ENCODE measurements at regions not wholly inside any gene's neighbourhood (a gene's known extent, or its start where the extent isn't known, plus 50 kb on each side); places are given as distances from the start of the nearest gene placed in this dataset.

GRCh38 chr3:190995156-190995555 is 132.7 kb upstream of the GMNC start:
- H3K27ac Mint-ChIP-seq: no peak overlapping the region
- no peaks in the 10 kb centered on the region for H3K36me3 Mint-ChIP-seq (ENCODE audit: low read depth)
- H3K4me3 Mint-ChIP-seq: no peak overlapping the region
- peaks cover 6% of the 10 kb centered on the region for H3K4me1 Mint-ChIP-seq
- H3K9me3 Mint-ChIP-seq: peaks cover 3% of the 10 kb centered on the region
- H3K27me3 Mint-ChIP-seq (ENCODE audit: low read depth): no peaks in the 10 kb centered on the region
- TF ChIP-seq, protein P1, sequence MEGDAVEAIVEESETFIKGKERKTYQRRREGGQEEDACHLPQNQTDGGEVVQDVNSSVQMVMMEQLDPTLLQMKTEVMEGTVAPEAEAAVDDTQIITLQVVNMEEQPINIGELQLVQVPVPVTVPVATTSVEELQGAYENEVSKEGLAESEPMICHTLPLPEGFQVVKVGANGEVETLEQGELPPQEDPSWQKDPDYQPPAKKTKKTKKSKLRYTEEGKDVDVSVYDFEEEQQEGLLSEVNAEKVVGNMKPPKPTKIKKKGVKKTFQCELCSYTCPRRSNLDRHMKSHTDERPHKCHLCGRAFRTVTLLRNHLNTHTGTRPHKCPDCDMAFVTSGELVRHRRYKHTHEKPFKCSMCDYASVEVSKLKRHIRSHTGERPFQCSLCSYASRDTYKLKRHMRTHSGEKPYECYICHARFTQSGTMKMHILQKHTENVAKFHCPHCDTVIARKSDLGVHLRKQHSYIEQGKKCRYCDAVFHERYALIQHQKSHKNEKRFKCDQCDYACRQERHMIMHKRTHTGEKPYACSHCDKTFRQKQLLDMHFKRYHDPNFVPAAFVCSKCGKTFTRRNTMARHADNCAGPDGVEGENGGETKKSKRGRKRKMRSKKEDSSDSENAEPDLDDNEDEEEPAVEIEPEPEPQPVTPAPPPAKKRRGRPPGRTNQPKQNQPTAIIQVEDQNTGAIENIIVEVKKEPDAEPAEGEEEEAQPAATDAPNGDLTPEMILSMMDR (IDR thresholded peaks at IDR 0.05; ENCODE audit: unreplicated experiment in 3 of 3): no peak

DNA sequence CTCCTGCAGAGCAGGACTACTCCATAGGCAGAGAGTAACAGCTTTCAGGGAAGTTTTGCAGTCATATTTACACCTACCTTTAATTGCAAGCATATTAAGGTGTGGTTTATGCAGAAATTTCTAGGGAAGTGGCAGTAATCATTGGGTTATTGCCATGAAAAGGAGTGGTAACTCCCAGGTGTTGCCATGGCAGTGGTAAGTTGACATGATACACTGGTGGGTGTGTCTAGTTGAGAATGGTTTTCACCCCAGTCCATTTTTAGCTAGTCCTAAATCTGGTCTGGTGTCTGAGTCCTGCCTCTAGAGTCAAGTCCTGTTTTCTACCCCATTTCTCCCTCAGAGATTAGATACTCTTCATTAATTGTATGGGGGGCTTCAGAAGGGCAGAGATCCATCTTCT is 128.4 kb upstream of the GMNC start:
- no peak overlapping the region for H3K4me3 Mint-ChIP-seq
- H3K27ac Mint-ChIP-seq: no peak overlapping the region
- peaks cover 8% of the 10 kb centered on the region for H3K36me3 Mint-ChIP-seq (ENCODE audit: low read depth)
- TF ChIP-seq, protein P1 (IDR thresholded peaks at IDR 0.05; ENCODE audit: unreplicated experiment in 3 of 3): no peak
- H3K9me3 Mint-ChIP-seq: peaks cover 21% of the 10 kb centered on the region
- peaks cover 6% of the 10 kb centered on the region for H3K4me1 Mint-ChIP-seq
- no peaks in the 10 kb centered on the region for H3K27me3 Mint-ChIP-seq (ENCODE audit: low read depth)

GRCh38 chr3:190989218-190989617 is 126.7 kb upstream of the GMNC start:
- Mint-ChIP-seq H3K4me1 (no peaks in the 10 kb centered on the region), H3K27me3 (ENCODE audit: low read depth) (no peaks in the 10 kb centered on the region), H3K36me3 (ENCODE audit: low read depth) (peaks cover 8% of the 10 kb centered on the region), H3K27ac (no peak overlapping the region), H3K4me3 (no peak overlapping the region), H3K9me3 (peaks cover 21% of the 10 kb centered on the region)
- TF ChIP-seq, protein P1 (IDR thresholded peaks at IDR 0.05; ENCODE audit: unreplicated experiment in 3 of 3): no peak

DNA sequence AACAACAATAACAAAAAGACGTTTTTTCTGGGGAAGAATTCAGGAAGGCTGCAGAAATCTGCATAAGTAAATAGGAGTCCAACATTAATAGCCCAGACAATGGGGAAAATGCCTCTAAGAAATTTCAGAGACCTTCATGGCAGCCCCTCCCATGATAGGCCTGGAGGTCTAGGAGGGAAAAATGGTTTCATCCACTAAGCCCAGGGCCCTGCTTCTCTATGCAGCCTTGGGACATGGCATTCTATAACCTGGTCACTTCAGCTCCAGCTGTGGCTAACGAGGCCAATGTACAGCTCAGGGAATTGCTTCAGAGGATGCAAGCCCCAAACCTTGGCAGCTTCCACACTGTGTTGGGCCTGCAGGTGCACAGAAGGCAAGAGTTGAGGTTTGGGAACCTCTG is 125.6 kb upstream of the GMNC start:
- Mint-ChIP-seq H3K9me3 (peaks cover 21% of the 10 kb centered on the region), H3K36me3 (ENCODE audit: low read depth) (peaks cover 8% of the 10 kb centered on the region), H3K27ac (no peak overlapping the region), H3K4me3 (no peak overlapping the region), H3K4me1 (no peaks in the 10 kb centered on the region), H3K27me3 (ENCODE audit: low read depth) (no peaks in the 10 kb centered on the region)
- TF ChIP-seq, protein P1 (IDR thresholded peaks at IDR 0.05; ENCODE audit: unreplicated experiment in 3 of 3): no peak

DNA sequence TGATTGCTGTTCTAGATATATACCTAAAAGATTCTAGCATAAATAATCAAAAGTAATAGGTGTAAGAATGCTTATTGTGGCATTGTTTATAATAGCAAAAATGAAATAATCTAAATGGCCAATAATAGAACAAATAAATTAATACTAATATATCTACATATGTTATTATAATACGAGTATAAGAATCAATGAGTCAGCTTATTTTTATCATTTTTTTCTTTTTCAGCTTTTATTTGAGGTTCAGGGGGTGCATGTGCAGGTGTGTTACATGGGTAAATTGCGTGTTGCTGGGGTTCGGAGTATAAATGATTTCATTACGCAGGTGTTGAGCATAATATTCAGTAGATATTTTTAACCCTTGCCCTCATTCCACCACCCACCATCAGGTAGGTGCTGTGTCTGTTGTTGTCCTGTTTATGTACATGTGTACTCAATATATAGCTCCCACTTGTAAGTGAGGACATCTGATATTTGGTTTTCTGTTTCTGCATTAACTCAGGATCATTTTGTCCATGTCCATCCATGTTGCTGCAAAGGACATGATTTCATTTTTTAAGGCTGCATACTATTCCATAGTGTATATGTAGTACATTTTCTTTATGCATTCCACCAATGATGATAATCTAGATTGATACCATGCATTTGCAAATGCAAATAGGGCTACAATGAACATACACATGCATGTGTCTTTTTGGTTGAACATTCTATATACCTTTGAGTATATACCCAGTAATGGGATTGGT is 122.2 kb upstream of the GMNC start:
- no peak overlapping the region for H3K27ac Mint-ChIP-seq
- no peaks in the 10 kb centered on the region for H3K4me1 Mint-ChIP-seq
- TF ChIP-seq, protein P1 (IDR thresholded peaks at IDR 0.05; ENCODE audit: unreplicated experiment in 3 of 3): no peak
- H3K9me3 Mint-ChIP-seq: peaks cover 17% of the 10 kb centered on the region
- H3K27me3 Mint-ChIP-seq (ENCODE audit: low read depth): no peaks in the 10 kb centered on the region
- H3K4me3 Mint-ChIP-seq: no peak overlapping the region
- H3K36me3 Mint-ChIP-seq (ENCODE audit: low read depth): peaks cover 8% of the 10 kb centered on the region

DNA sequence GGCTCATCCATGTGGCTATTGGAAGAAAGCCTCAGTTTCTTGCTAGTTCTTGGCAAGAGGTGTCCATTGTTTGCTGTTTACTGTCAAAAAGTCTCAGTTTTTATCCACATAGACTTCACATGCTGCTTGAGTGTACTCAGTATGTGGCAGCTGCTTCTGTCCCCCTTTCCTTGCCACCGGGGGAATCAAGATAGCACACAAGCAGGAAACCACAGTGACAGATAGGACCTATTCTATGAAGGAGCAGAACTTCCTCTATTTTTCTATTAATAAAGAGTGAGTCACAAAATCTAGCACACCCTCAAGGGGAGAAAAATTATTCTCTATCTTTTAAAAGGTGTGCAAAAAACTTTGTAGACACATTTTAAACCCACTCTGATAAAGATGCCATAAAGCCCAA is 121.4 kb upstream of the GMNC start:
- TF ChIP-seq, protein P1 (IDR thresholded peaks at IDR 0.05; ENCODE audit: unreplicated experiment in 3 of 3): no peak

More for the DNA sequence above, 121.4 kb upstream of the GMNC start:
- Mint-ChIP-seq H3K27me3 (ENCODE audit: low read depth) (no peaks in the 10 kb centered on the region), H3K27ac (no peak overlapping the region), H3K4me3 (no peak overlapping the region), H3K36me3 (ENCODE audit: low read depth) (peaks cover 8% of the 10 kb centered on the region), H3K4me1 (no peaks in the 10 kb centered on the region), H3K9me3 (peaks cover 9% of the 10 kb centered on the region)

Measured in nephron (organoid).